Thoracic aorta (tissue), 2 donors: ENCODE measurements at regions not wholly inside any gene's neighbourhood (a gene's known extent, or its start where the extent isn't known, plus 50 kb on each side); places are given as distances from the start of the nearest gene placed in this dataset.
"Not testable (repeated sequence)": the region's sequence is repeated elsewhere in the genome, so short reads cannot be mapped to it uniquely, and the experiment has no call there.

Experiments
- ATAC-seq: fragments of 150-250 bp; one replicate; pipeline ENCODE4 v1.8.0; 2017; ENCODE audit warnings: low read depth; ENCODE audit not compliant: insufficient number of reproducible peaks, low FRiP score
- DNase-seq: peaks from one replicate; pipeline ENCODE4 v3.0.0-alpha.2; 2020; ENCODE audit warnings: low spot score
- H3K27ac ChIP-seq, 2 donors: fragments of 200-600 bp; sonication (generic); 1 replicate in 1 of 2; 2 replicates in 1 of 2; pipeline ENCODE4 v1.5.1; 2016; ENCODE audit warnings: mild to moderate bottlenecking in 2 of 2, moderate library complexity in 2 of 2
- H3K27me3 ChIP-seq: fragments of 200-600 bp; sonication (generic); replicated peaks from 2 replicates; pipeline ENCODE4 v1.6.0; 2016; ENCODE audit warnings: mild to moderate bottlenecking; ENCODE audit not compliant: insufficient read depth
- H3K36me3 ChIP-seq: fragments of 200-600 bp; sonication (generic); one replicate; pipeline ENCODE4 v1.5.1; 2016
- H3K4me1 ChIP-seq, 2 donors: fragments of 200-600 bp; sonication (generic); 1 replicate in 1 of 2; 2 replicates in 1 of 2; pipeline versions ENCODE4 v1.5.1 to v1.6.0; 2016; ENCODE audit warnings: low read depth in 2 of 2, mild to moderate bottlenecking in 1 of 2; ENCODE audit not compliant: control insufficient read depth in 1 of 2
- H3K4me3 ChIP-seq: fragments of 200-600 bp; sonication (generic); 2 replicates; pipeline ENCODE4 v1.5.1; 2016; ENCODE audit warnings: mild to moderate bottlenecking
- H3K9me3 ChIP-seq: fragments of 200-600 bp; sonication (generic); 2 replicates; pipeline ENCODE4 v1.5.1; 2016
- TF ChIP-seq, protein P1 (sequence below): fragments of 200-600 bp; sonication (generic); IDR thresholded peaks from one replicate; pipeline ENCODE4 v1.5.1; 2019; ENCODE audit warnings: antibody characterized with exemption

DNA sequence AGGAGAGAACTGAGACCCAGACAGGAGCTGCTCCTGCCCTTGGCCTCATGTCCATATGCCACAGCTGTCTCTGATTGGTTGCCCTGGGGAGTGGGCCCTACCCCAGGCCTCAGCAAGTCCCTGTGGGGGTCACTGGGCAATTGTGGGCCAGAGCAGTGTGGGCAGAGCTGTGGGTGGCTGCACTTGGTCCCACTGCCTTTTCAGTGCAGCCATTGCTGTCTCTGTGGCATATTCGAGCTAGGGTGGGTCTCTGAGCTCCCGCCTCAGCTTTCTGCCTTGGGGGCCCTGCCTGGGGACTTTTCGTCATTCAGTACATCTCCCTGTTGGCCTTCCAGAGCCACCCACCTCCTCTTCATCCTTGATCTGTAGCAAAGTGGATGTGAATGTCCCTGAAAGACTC, 69.8 kb upstream of the LRPAP1 start:
- H3K27me3 ChIP-seq, result no peaks in the 10 kb centered on the region
- H3K4me3 ChIP-seq, result no peak overlapping the region
- ATAC-seq (no peak), DNase-seq (no peak)
- TF ChIP-seq, protein P1, sequence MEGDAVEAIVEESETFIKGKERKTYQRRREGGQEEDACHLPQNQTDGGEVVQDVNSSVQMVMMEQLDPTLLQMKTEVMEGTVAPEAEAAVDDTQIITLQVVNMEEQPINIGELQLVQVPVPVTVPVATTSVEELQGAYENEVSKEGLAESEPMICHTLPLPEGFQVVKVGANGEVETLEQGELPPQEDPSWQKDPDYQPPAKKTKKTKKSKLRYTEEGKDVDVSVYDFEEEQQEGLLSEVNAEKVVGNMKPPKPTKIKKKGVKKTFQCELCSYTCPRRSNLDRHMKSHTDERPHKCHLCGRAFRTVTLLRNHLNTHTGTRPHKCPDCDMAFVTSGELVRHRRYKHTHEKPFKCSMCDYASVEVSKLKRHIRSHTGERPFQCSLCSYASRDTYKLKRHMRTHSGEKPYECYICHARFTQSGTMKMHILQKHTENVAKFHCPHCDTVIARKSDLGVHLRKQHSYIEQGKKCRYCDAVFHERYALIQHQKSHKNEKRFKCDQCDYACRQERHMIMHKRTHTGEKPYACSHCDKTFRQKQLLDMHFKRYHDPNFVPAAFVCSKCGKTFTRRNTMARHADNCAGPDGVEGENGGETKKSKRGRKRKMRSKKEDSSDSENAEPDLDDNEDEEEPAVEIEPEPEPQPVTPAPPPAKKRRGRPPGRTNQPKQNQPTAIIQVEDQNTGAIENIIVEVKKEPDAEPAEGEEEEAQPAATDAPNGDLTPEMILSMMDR, result no peak
- no peak overlapping the region for H3K27ac ChIP-seq
- no peaks in the 10 kb centered on the region for H3K36me3 ChIP-seq
- H3K4me1 ChIP-seq, result peaks cover 0 to 7% of the 10 kb centered on the region in 2 donors
- no peaks in the 10 kb centered on the region for H3K9me3 ChIP-seq

DNA sequence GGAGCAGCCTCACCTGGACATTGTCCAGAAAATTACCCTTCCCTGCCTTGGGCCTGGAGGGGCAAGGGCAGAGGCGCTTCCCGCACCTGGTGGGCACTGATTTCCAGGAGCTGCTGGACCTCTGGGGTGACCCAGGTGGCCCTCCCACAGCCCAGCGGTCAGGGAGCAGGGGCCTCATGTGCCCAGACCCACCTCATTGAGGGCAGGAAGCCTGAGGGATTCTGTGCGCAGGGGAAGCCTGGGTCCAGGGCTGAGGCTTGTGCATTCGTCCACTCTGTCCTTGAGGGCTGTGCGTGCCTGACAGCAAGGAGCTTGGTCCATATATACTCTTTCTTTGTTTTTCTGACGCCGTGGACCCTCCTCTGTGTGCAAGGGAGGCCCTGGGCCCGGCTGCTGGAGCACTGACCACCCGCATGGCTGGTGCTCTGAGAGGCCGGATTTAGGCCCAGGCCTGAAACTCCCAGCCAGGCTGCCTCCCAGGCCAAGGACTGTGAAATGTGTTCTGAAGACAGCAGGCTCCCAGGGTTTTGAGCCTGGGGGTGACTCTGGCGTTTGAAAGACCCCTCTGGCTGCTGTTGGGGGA, 69.0 kb upstream of the LRPAP1 start:
- not testable (repeated sequence) for DNase-seq, H3K36me3 ChIP-seq, H3K27me3 ChIP-seq, H3K27ac ChIP-seq, H3K4me3 ChIP-seq, H3K9me3 ChIP-seq, ATAC-seq, H3K4me1 ChIP-seq

DNA sequence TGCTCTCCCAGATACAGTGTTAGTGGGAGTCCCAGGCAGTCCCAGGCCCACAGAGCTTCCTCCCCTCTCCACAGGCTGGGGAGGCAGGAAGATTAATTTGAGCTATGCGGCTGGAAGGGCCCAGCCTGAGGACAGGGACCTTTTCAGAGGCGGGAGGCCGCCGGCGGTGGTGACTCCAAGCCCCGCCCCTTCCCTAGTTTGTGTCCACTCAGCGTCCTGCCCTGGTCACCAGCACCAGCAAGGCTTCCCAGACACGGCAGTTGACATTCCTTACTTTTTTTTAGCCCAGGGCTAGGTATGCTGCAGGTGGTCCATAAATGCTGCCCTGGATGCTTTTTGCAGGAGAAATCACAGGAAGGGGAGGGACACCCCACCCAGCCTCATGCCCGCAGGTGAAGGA, 67.7 kb upstream of the LRPAP1 start:
- H3K4me1 ChIP-seq, result peaks cover 0 to 7% of the 10 kb centered on the region in 2 donors
- H3K27ac ChIP-seq, result no peak overlapping the region
- DNase-seq, result no peak
- H3K9me3 ChIP-seq, result no peaks in the 10 kb centered on the region
- TF ChIP-seq, protein P1, result no peak
- H3K4me3 ChIP-seq, result no peak overlapping the region
- no peak for ATAC-seq
- H3K27me3 ChIP-seq, result no peaks in the 10 kb centered on the region
- no peaks in the 10 kb centered on the region for H3K36me3 ChIP-seq

DNA sequence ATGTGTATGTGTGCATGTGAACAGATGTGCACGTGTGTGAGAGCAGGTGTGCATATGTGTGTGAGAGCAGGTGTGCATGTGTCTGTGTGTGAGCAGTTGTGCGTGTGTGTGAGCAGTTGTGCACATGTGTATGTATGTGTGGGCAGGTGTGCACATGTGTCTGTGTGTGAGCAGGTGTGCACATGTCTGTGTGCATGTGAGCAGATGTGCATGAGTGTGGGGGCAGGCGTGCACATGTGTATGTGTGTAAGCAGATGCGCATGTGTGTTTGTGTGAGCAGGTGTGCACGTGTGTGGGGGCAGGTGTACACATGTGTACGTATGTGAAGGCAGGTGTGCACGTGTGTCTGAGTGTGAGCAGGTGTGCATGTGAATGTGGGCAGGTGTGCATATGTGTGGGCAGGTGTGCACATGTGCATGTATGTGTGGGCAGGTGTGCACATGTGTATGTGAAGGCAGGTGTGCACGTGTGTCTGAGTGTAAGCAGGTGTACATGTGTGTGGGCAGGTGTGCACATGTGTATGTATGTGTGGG, 66.5 kb upstream of the LRPAP1 start:
- H3K27ac ChIP-seq, result no peak overlapping the region
- H3K9me3 ChIP-seq, result no peaks in the 10 kb centered on the region
- no peaks in the 10 kb centered on the region for H3K27me3 ChIP-seq
- ATAC-seq (no peak), DNase-seq (no peak)
- H3K36me3 ChIP-seq, result no peaks in the 10 kb centered on the region
- peaks cover 0 to 7% of the 10 kb centered on the region in 2 donors for H3K4me1 ChIP-seq
- TF ChIP-seq, protein P1, result no peak
- no peak overlapping the region for H3K4me3 ChIP-seq

DNA sequence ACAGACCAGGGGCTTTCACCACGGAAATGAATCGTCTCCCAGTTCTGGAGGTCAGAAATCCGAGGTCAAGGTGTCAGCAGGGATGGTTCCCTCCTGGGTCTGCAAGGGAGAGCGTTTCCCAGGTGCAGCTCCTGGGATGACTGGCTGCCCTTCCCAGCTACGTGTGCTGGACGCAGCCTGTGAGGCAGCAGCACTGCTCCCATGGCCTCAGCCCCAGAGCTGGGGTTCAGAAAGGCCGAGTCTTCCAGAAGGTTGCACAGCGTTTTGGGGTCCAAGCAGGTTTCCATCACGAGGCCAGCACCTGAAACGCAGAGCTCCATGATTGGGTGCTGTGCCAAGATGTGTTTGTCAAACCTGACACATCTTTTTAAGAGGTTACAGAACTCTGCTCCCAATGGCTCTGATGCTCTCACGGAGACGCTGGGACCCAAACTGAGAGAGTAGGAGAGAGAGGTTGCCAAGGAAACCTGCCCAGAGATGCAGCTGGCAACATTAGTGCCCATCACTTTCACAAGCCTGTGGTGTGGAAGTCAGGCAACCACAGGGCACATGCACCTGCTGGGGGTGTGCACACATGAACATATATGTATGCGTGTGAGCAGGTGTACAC, 65.8 kb upstream of the LRPAP1 start:
- ATAC-seq, H3K27me3 ChIP-seq, H3K9me3 ChIP-seq, H3K36me3 ChIP-seq, H3K27ac ChIP-seq, DNase-seq, H3K4me3 ChIP-seq, H3K4me1 ChIP-seq: not testable (repeated sequence)

DNA sequence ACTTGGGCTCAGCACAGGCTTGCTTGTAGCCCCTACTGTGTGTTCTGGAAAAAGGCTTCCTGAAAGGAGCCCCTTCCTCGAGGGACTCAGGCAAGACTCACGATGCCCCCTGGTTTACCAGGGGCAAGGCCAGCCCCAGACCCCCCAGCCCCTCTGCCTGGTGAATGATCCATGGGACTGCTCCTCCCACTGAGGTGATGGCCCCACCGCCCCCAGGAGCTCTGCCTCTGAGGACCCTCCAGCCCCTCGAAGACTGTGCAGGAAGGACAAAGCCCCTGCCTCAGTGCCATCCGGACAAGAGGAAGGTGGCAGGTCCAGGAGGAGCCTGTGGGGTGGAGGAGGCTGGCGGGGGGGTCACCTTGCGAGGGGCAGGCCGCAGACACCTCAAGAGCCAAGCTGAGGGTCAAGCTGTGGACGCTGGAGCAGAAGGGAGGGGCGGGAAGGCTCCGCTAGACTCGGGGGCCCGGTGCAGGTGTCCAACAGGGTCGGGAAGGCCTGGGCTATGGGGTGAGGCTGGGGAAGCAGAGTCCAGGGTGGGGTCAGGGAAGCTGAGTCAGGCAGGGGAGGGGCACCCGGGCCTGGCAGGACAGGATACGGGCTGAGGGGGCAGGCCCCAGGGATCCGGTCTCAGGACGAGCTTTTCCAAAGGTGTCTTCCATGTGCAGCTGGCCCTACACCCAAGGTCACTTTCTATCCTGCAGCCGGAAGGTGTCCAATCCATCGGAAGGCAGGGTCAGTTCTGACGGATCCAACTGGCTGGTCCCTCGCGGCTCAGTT, 64.9 kb upstream of the LRPAP1 start:
- H3K9me3 ChIP-seq, H3K4me1 ChIP-seq, H3K27ac ChIP-seq, ATAC-seq, H3K4me3 ChIP-seq, DNase-seq, H3K27me3 ChIP-seq, H3K36me3 ChIP-seq: not testable (repeated sequence)

DNA sequence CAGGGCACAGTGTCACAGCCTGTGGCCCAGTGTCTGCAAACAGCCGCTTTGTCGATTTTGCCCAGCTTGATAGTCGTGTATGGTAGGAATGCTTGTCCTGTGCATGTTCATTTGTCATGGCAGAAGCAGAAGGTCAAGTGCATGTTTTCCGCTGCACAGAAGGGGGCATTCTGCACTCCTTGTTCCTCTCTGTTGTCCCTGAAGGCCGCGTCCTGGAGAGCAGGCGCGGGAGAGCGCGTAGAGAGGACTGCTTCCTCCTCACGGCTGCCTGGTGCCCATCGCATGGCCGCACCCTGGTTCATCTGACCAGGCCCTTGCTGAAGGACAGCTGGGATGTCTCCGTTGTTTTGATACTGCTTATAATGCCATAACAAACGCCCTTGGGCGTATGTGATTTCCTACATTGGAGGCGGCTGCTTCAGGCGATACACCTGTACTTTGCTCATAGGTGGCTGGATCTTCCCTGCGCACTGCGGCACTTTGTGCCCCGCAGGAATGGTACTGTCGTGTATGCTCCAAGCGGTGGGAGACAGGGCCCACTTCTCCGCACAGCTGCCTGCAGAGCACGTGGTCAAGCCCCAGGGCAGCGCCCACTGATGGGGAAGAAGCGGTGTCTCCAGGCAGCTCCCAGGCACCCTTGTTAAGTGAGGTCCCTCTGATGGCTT, 63.5 kb upstream of the LRPAP1 start:
- H3K27ac ChIP-seq, ATAC-seq, H3K4me1 ChIP-seq, DNase-seq, H3K36me3 ChIP-seq, H3K4me3 ChIP-seq, H3K27me3 ChIP-seq, H3K9me3 ChIP-seq: not testable (repeated sequence)

DNA sequence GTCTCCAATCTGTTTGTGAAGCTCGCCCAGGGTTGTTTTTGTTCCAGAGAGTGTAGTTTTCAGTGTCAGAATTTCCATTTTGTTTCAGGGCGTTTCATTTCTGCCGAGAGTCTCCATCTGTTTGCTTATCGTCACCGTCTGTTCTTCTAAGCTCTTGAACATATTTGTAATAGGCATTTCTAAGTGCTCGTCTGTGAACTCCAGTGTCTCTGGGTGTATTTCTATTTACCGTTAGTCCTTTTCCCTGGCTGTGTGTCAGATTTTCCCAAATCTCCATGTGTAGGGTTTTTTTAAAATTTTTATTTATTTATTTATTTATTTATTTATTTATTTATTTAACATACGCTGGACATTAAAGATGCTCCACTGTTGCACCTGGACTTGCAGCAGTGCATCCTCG, 62.5 kb upstream of the LRPAP1 start:
- H3K36me3 ChIP-seq, H3K27ac ChIP-seq, H3K27me3 ChIP-seq: not testable (repeated sequence)

More for the DNA sequence above, 62.5 kb upstream of the LRPAP1 start:
- H3K4me3 ChIP-seq, H3K9me3 ChIP-seq, DNase-seq, ATAC-seq, H3K4me1 ChIP-seq: not testable (repeated sequence)
